ENCODE measurements at regions not wholly inside any gene's neighbourhood (a gene's known extent, or its start where the extent isn't known, plus 50 kb on each side); places are given as distances from the start of the nearest gene placed in this dataset.
"Not testable (repeated sequence)": the region's sequence is repeated elsewhere in the genome, so short reads cannot be mapped to it uniquely, and the experiment has no call there.

- DNase-seq, result no peak
Measured at GRCh38 chr4:111989817-111990216, 155.4 kb upstream of the FAM241A start.

- DNase-seq, result no peak
Measured at GRCh38 chr4:111991163-111991562, 154.1 kb upstream of the FAM241A start.

DNA sequence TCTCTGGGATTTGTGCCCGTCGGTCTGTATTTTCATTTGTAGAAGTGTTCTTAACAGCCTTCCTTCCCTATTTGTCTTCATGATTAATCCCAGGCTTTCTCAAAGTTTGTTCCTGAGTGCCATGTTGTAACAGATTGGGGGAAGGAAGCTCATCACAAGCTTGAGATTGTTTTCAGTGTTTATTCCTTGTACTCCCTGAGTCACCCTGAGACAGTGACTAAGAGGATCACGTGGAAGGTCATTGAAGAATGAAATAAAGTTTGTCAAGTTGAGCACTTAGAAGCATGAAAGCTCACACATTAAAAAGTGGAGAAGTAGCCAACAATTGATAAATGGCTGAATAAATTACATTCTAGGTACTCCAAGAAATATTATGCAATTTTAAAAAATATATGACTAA, 153.5 kb upstream of the FAM241A start:
- no peak for DNase-seq

DNA sequence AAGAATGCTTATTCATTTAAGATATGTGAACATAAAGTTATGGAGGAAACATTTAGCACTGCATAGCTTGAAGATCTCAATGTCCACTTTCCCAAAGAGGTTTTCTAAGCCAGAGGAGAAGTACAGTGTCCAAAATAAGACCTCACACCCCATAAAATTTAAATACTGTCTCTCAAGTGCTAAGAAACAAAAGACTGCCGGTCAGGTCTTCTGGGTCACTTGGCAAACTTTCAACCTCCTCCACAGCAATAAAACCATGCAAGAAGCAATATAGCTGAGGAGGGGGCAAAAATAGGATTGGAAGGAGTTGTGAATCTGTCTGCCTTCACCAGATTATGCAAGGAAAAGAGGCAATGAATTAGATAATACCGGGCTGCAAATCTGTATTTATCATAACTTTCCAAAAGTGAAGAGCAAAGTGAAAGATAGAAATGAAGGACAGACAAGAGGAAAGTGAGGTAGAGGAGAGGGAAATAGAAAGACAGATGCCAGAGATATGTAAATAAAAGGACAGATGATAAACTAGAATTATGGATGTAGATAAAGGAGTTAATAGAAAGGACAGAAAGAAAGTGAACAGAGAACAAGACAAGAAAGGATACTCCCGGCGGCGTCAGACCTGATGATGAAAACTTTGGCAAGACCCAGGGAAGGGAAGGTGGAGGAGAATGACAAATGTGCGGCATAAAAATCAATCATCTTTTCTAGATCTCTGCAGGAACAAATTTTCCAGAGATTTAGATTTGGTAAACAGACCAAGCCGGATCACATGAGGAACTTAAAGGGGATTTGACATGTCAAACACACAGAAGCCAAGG, 152.7 kb upstream of the FAM241A start:
- no peak for DNase-seq

- DNase-seq, result no peak
Measured at GRCh38 chr4:111994392-111994791, 150.9 kb upstream of the FAM241A start.

- no peak for DNase-seq
Measured at GRCh38 chr4:111997785-111998184, 147.5 kb upstream of the FAM241A start.

- no peak for DNase-seq
Measured at GRCh38 chr4:111999801-112000200, 145.5 kb upstream of the FAM241A start.

DNA sequence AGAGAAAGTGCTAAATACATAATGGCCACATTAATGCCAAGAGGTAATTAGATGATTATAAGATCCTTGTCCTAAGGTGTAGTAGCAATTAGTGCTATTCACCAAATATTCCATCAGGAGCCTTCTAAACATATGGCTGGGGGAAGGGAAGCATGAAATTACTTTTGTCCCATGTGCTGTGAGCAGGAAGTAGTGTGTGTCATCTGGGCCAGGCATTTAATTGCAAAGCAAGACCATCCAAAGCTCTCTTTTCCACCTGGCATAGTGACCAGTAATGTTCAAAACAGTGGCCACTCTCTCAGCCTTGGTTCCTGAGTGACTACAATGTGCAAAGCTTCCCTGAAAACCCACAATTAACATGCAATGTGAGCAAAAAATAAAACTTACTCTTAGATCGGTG, 144.2 kb upstream of the FAM241A start:
- DNase-seq, result no peak

GRCh38 chr4:112002248-112002661, 143.0 kb upstream of the FAM241A start:
- DNase-seq, result no peak

GRCh38 chr4:112003231-112003907, 141.9 kb upstream of the FAM241A start:
- no peak for DNase-seq

- DNase-seq, result no peak
Measured at GRCh38 chr4:112005027-112005426, 140.2 kb upstream of the FAM241A start.

GRCh38 chr4:112007391-112007790, 137.9 kb upstream of the FAM241A start:
- no peak for DNase-seq

DNA sequence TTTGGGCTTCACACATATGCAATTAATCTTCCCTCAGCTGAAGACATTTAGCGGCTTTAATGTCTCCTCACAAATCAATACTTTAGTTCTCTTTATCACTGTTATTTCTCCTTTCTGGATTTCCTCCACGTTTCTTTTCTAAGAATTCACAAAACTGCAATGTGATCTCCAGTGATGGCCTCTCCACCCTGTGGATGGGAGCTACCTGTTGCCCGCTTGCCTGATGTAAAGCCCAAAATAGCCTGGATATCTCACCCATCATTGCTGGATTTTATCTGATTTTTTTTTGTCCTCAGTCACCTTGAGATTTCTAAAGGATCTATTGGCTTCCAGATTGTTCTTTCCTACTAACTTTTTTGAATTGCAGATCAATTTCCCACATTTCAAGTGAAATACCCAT, 129.3 kb upstream of the FAM241A start:
- DNase-seq, result no peak

- no peak for DNase-seq
Measured at GRCh38 chr4:112023402-112023950, 121.8 kb upstream of the FAM241A start.

DNA sequence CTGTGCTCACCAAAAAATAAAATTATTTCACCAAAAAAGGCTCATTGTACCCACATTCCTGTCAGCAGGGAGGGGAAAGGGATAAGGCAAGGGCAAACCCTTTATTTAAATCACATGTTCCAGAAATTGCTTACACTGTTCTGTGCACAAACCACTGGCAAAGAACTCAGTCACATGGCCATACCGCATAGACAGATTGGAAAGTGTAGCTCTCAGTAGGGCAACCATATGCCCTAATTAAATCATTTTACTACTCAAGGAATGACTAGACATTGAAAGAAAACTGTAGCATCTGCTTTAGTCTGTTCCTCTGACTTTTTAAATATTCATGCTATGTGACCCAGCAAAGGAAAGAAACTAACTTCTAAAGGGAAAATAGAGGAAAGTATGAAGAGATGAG, 119.2 kb upstream of the FAM241A start:
- DNase-seq, result no peak

DNA sequence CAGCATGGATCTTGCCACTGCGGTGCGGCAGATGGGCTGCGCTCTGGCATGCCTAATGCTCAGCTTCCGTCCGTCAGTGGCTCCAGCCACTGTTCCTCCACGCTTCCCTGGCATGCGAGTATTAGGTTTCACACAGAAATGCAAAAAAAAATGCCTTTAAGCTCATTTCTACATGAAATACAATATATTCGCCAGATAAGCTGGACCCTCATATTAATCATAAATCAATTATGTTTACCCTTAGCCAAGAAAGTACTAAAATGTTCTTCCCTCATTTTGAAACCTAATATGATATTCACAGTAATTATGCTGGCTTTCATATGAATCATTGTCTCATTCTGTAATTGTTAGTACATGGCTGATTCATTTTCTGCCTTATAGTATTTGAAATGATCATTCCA, 115.5 kb upstream of the FAM241A start:
- no peak for DNase-seq

GRCh38 chr4:112031712-112032328, 113.4 kb upstream of the FAM241A start:
- DNase-seq, result no peak

DNA sequence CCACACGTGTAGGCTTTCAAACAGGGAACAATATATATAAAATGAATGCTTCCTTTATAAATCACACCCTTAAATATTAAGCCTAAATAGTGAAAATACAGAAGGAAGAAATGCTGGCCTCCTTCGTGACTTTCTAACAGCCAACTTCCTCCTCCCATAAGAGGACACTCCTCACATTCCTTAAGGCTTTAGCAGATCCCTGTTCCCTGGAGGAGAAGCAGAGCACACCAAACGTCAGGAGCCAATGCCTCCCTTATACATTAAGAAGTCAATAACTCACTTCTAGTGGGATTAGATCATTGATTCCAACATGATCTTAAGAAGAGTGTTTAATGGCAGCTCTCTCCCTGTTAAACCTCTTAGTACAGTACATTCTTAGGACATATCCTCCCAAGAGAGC, 108.4 kb upstream of the FAM241A start:
- DNase-seq, result no peak

DNA sequence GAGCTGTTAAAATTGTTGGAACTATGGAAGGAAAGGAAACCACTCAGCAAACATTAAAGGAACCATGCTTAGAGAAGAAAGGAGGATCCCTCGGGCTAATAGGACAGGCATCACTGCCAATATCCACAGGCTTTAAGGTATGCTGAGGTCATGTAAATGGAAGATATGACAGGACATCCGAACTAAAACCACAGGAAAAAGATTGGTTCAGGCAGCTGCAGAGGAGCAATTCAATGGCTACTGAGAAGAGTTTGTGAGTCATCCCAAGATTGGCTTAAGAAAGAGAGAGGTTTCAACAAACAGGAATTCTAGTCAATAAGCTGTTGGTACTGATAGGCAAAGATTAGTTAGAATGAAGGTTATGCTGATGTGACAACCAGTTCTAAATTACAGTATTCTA, 106.4 kb upstream of the FAM241A start:
- no peak for DNase-seq

- DNase-seq, result not testable (repeated sequence)
Measured at GRCh38 chr4:112049119-112049518, 96.1 kb upstream of the FAM241A start.

- no peak for DNase-seq
Measured at GRCh38 chr4:112053825-112054350, 91.4 kb upstream of the FAM241A start.

DNA sequence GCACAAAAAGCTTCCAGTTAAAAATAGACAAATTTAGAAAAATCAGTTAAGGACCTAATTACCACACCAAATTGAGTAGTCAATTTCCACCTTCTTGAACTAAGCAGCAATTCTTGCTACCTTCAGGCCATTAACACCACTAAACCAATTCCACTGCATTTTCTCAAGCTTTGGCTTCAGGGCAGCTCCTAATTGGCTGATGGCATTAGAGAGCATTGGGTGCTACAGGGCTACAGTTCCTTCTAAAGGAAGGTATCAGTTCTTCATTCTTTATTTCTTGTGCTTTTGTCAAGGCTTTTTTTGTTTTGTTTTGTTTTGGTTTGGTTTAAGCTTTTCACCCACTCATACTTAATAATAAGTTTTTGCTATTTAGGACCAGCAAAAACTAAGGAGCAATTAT, 90.2 kb upstream of the FAM241A start:
- DNase-seq, result no peak

DNA sequence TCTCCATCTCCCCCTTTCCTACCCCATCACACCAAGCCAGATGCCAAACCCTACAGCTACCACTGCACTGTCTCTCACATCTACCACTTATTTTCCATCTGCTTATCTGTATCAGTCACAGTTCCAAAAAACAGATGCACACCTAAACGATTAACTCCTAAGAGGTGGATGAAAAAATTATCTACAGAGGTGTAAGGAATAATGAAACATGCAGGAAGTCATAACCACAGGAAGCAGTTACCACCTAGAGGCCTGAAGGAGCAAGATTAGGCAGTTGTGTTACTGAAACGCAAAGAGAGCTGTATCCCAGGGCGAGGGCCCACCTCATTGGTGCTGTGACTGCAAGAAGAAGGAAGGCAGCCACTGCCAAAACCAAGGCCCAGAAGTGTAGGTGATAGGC, 87.8 kb upstream of the FAM241A start:
- no peak for DNase-seq

DNA sequence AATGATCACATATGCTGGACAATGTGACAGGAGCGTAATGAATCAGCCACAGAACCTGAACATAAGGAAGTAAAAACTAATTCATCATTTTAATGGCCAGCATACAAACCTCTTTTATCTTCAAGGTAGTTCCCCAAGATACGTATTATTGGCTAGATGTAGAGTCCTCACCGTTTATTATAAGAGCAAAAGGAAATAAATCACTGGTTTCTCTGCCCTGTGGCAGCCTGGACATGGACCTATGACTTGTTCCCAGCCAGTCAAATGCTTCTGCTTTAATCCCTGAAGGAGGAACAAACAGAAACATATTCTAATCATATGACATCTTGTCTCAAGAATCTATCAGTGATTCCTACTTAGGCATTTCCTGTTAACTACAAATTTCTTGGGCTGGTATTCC, 86.8 kb upstream of the FAM241A start:
- no peak for DNase-seq
